Left ventricle myocardium inferior (tissue), 1 donor: ENCODE measurements at regions not wholly inside any gene's neighbourhood (a gene's known extent, or its start where the extent isn't known, plus 50 kb on each side); places are given as distances from the start of the nearest gene placed in this dataset.
"Not testable (repeated sequence)": the region's sequence is repeated elsewhere in the genome, so short reads cannot be mapped to it uniquely, and the experiment has no call there.

ENCODE experiments used
- DNase-seq: peaks from one replicate; pipeline ENCODE4 v3.0.0-alpha.2; 2020
- H3K27ac ChIP-seq: fragments of 200-600 bp; replicated peaks from 2 replicates; pipeline ENCODE4 v1.8.0; 2021
- H3K27me3 ChIP-seq: fragments of 200-600 bp; 2 replicates; pipeline ENCODE4 v1.8.0; 2021; ENCODE audit warnings: low read depth
- H3K36me3 ChIP-seq: fragments of 200-600 bp; 2 replicates; pipeline ENCODE4 v1.8.0; 2021
- H3K4me1 ChIP-seq: fragments of 200-600 bp; 2 replicates; pipeline ENCODE4 v1.8.0; 2021
- H3K4me3 ChIP-seq: fragments of 200-600 bp; 2 replicates; pipeline ENCODE4 v1.8.0; 2021; ENCODE audit warnings: mild to moderate bottlenecking, moderate library complexity
- H3K9me3 ChIP-seq: fragments of 200-600 bp; replicated peaks from 2 replicates; pipeline ENCODE4 v1.8.0; 2021
- CTCF ChIP-seq: fragments of 200-600 bp; IDR thresholded peaks from 2 replicates; pipeline ENCODE4 v1.8.0; 2021; ENCODE audit warnings: antibody characterized with exemption, mild to moderate bottlenecking, borderline replicate concordance
- intact Hi-C: fragments of 100-400 bp; cut with micrococcal nuclease; formaldehyde crosslinking; loops from one replicate; pipeline ENCODE4 v1.11.0; 2022
- donor health status: DM: no; HTN: yes; CAD: no; lungs with severe emphysema.

- H3K4me1 ChIP-seq = peaks cover 6% of the 10 kb centered on the region
- H3K36me3 ChIP-seq = no peaks in the 10 kb centered on the region
- H3K4me3 ChIP-seq = no peak overlapping the region
- peaks cover 23% of the 10 kb centered on the region for H3K27me3 ChIP-seq
- DNase-seq = no peak
- no peak for TF ChIP-seq CTCF
- intact Hi-C loops = no loop called here
- no peak overlapping the region for H3K27ac ChIP-seq
- H3K9me3 ChIP-seq = no peaks in the 10 kb centered on the region
Measured at GRCh38 chr3:11914041-11914440, 67.4 kb upstream of the TAMM41 start.

- no peak overlapping the region for H3K4me3 ChIP-seq
- no peak overlapping the region for H3K27ac ChIP-seq
- peaks cover 18% of the 10 kb centered on the region for H3K27me3 ChIP-seq
- intact Hi-C loops = no loop called here
- H3K36me3 ChIP-seq = no peaks in the 10 kb centered on the region
- DNase-seq = no peak
- no peaks in the 10 kb centered on the region for H3K9me3 ChIP-seq
- no peak for TF ChIP-seq CTCF
- H3K4me1 ChIP-seq = peaks cover 6% of the 10 kb centered on the region
Measured at GRCh38 chr3:11914651-11915050, 68.0 kb upstream of the TAMM41 start.

- peaks cover 9% of the 10 kb centered on the region for H3K27me3 ChIP-seq
- H3K4me3 ChIP-seq = no peak overlapping the region
- no peak for TF ChIP-seq CTCF
- peaks cover 6% of the 10 kb centered on the region for H3K4me1 ChIP-seq
- H3K36me3 ChIP-seq = no peaks in the 10 kb centered on the region
- DNase-seq = no peak
- no peak overlapping the region for H3K27ac ChIP-seq
- no peaks in the 10 kb centered on the region for H3K9me3 ChIP-seq
- intact Hi-C loops = no loop called here
Measured at GRCh38 chr3:11915621-11916424, 69.1 kb upstream of the TAMM41 start.

GRCh38 chr3:11916425-11916762, 69.7 kb upstream of the TAMM41 start:
- H3K36me3 ChIP-seq, H3K27me3 ChIP-seq, H3K4me1 ChIP-seq, H3K4me3 ChIP-seq, intact Hi-C loops, H3K9me3 ChIP-seq, H3K27ac ChIP-seq, DNase-seq: not testable (repeated sequence)

- DNase-seq = no peak
- intact Hi-C loops = no loop called here
Measured at GRCh38 chr3:11917051-11917450, 70.4 kb upstream of the TAMM41 start.

More at GRCh38 chr3:11917051-11917450, 70.4 kb upstream of the TAMM41 start:
- no peak for TF ChIP-seq CTCF
- Histone ChIP-seq H3K36me3 (no peaks in the 10 kb centered on the region), H3K4me3 (no peak overlapping the region), H3K9me3 (no peaks in the 10 kb centered on the region), H3K27ac (no peak overlapping the region), H3K27me3 (peaks cover under 1% of the 10 kb centered on the region), H3K4me1 (peaks cover 6% of the 10 kb centered on the region)
